B cell (primary cell): ENCODE measurements at regions not wholly inside any gene's neighbourhood (a gene's known extent, or its start where the extent isn't known, plus 50 kb on each side); places are given as distances from the start of the nearest gene placed in this dataset.

Experiments used
- EZH2 ChIP-seq: IDR thresholded peaks from 2 replicates; pipeline ENCODE4 v1.6.1; 2012; ENCODE audit warnings: borderline replicate concordance, low read depth, mild to moderate bottlenecking, moderate library complexity, low read length; ENCODE audit not compliant: insufficient read depth, poor library complexity, severe bottlenecking
- TF ChIP-seq, protein P1 (sequence below): fragments of 200-600 bp; IDR thresholded peaks from one replicate; pipeline ENCODE4 v1.8.0; 2022; ENCODE audit warnings: antibody characterized with exemption, mild to moderate bottlenecking

DNA sequence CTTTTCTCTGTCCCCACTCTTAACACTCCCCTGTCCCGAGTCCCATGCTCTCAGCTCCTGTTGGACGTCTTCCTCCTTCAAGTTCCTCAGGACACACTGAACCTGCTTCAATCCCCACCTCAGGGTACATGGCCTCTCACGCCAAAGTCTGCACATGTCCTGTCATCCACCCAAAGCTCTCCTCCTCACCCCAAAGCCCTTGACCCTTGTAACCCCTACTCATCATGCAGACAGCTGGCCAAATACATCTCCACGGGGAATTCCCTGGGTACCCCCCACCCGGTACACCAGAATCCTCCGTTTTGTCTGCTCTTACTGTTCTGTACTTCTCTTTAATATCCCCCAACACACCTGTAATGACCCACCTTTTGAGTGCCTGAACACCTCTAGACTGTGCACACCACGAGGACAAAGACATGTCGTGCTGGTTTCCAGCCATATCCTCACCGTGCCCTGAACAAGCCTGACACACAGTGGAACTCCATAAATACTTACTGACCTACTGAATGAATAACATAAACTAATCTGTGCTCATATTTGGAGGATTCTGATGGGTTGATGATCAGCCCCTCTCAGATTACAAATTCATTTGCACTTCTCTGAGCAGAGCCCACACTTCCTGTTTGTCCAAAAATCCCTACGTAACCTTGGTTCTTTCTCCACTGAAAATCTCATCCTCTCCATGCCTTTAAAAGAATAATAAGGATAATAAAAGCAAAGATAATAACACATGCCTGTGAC, 66.8 kb upstream of the EYA2 start:
- TF ChIP-seq, protein P1, sequence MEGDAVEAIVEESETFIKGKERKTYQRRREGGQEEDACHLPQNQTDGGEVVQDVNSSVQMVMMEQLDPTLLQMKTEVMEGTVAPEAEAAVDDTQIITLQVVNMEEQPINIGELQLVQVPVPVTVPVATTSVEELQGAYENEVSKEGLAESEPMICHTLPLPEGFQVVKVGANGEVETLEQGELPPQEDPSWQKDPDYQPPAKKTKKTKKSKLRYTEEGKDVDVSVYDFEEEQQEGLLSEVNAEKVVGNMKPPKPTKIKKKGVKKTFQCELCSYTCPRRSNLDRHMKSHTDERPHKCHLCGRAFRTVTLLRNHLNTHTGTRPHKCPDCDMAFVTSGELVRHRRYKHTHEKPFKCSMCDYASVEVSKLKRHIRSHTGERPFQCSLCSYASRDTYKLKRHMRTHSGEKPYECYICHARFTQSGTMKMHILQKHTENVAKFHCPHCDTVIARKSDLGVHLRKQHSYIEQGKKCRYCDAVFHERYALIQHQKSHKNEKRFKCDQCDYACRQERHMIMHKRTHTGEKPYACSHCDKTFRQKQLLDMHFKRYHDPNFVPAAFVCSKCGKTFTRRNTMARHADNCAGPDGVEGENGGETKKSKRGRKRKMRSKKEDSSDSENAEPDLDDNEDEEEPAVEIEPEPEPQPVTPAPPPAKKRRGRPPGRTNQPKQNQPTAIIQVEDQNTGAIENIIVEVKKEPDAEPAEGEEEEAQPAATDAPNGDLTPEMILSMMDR, result no peak
- TF ChIP-seq EZH2, result no peak
